HG03571 (cell line): ENCODE measurements at regions not wholly inside any gene's neighbourhood (a gene's known extent, or its start where the extent isn't known, plus 50 kb on each side); places are given as distances from the start of the nearest gene placed in this dataset.
"Not testable (repeated sequence)": the region's sequence is repeated elsewhere in the genome, so short reads cannot be mapped to it uniquely, and the experiment has no call there.

Experiments used
- ATAC-seq: cut with Tn5 transposase; IDR thresholded peaks from one replicate; pipeline ENCODE4 v1.9.1; 2021; ENCODE audit not compliant: unreplicated experiment

- ATAC-seq: not testable (repeated sequence)
Observed at GRCh38 chr10:71108042-71108441, 104.3 kb upstream of the UNC5B start.

- no peak for ATAC-seq
Observed at GRCh38 chr10:71112138-71112785, 100.1 kb upstream of the UNC5B start.

GRCh38 chr10:71116426-71116825, 95.9 kb upstream of the UNC5B start:
- ATAC-seq: no peak

GRCh38 chr10:71117589-71117988, 94.8 kb upstream of the UNC5B start:
- not testable (repeated sequence) for ATAC-seq

- no peak for ATAC-seq
Observed at GRCh38 chr10:71123023-71123422, 89.3 kb upstream of the UNC5B start.

- no peak for ATAC-seq
Observed at GRCh38 chr10:71124921-71125748, 87.2 kb upstream of the UNC5B start.

GRCh38 chr10:71125749-71126107, 86.6 kb upstream of the UNC5B start:
- ATAC-seq: no peak

GRCh38 chr10:71126432-71126831, 85.9 kb upstream of the UNC5B start:
- ATAC-seq: no peak

- no peak for ATAC-seq
Observed at GRCh38 chr10:71127104-71127503, 85.3 kb upstream of the UNC5B start.

- no peak for ATAC-seq
Observed at GRCh38 chr10:71127773-71128172, 84.6 kb upstream of the UNC5B start.

GRCh38 chr10:71128311-71128980, 83.9 kb upstream of the UNC5B start:
- ATAC-seq: no peak

- ATAC-seq: no peak
Observed at GRCh38 chr10:71131096-71131495, 81.3 kb upstream of the UNC5B start.

GRCh38 chr10:71131508-71132088, 80.8 kb upstream of the UNC5B start:
- ATAC-seq: no peak

GRCh38 chr10:71132321-71132810, 80.0 kb upstream of the UNC5B start:
- no peak for ATAC-seq

- ATAC-seq: no peak
Observed at GRCh38 chr10:71133710-71134686, 78.4 kb upstream of the UNC5B start.

GRCh38 chr10:71134732-71135211, 77.6 kb upstream of the UNC5B start:
- ATAC-seq: no peak

- ATAC-seq: no peak
Observed at GRCh38 chr10:71135236-71135635, 77.1 kb upstream of the UNC5B start.

GRCh38 chr10:71136036-71136721, 76.2 kb upstream of the UNC5B start:
- ATAC-seq: no peak

GRCh38 chr10:71137701-71138100, 74.7 kb upstream of the UNC5B start:
- ATAC-seq: no peak
